HAP-1 (cell line): ENCODE measurements at regions not wholly inside any gene's neighbourhood (a gene's known extent, or its start where the extent isn't known, plus 50 kb on each side); places are given as distances from the start of the nearest gene placed in this dataset.

Experiments
- DNase-seq, 2 experiments: peaks; one replicate each; pipeline ENCODE4 v3.0.0-alpha.2; 2016 to 2020; ENCODE audit warnings: low spot score in 2 of 2
- H3K27me3 ChIP-seq: fragments of 250-450 bp; sonication (Bioruptor Pico); 2 replicates; pipeline ENCODE4 v1.5.1; 2020; ENCODE audit warnings: low read depth, mild to moderate bottlenecking, moderate library complexity
- H3K36me3 ChIP-seq: fragments of 250-450 bp; sonication (Bioruptor Pico); replicated peaks from 2 replicates; pipeline ENCODE4 v1.5.1; 2020; ENCODE audit warnings: mild to moderate bottlenecking
- H3K4me1 ChIP-seq: fragments of 250-450 bp; sonication (Bioruptor Pico); 2 replicates; pipeline ENCODE4 v1.5.1; 2020; ENCODE audit warnings: mild to moderate bottlenecking
- H3K4me3 ChIP-seq: fragments of 250-450 bp; sonication (Bioruptor Pico); 2 replicates; pipeline ENCODE4 v1.5.1; 2020; ENCODE audit warnings: mild to moderate bottlenecking, moderate library complexity
- H3K9me3 ChIP-seq: fragments of 250-450 bp; sonication (Bioruptor Pico); 2 replicates; pipeline ENCODE4 v1.5.1; 2020; ENCODE audit warnings: mild to moderate bottlenecking, moderate library complexity
- in situ Hi-C: fragments of 300-500 bp; cut with MboI; formaldehyde crosslinking; loops from 3 replicates; pipeline ENCODE4 v1.14.3; 2020; ENCODE audit warnings: low sequenced_read_pairs, inconsistent platforms, mixed read lengths

- no peaks in the 10 kb centered on the region for H3K36me3 ChIP-seq
- H3K4me3 ChIP-seq, result no peak overlapping the region
- no peaks in the 10 kb centered on the region for H3K9me3 ChIP-seq
- in situ Hi-C loops, result no loop called here
- peaks cover 16% of the 10 kb centered on the region for H3K4me1 ChIP-seq
- H3K27me3 ChIP-seq, result no peaks in the 10 kb centered on the region
- peak; percentile 32 to 56 for DNase-seq
Measured at GRCh38 chr3:144128108-144128892, 156.7 kb downstream of the DIPK2A start.

DNA sequence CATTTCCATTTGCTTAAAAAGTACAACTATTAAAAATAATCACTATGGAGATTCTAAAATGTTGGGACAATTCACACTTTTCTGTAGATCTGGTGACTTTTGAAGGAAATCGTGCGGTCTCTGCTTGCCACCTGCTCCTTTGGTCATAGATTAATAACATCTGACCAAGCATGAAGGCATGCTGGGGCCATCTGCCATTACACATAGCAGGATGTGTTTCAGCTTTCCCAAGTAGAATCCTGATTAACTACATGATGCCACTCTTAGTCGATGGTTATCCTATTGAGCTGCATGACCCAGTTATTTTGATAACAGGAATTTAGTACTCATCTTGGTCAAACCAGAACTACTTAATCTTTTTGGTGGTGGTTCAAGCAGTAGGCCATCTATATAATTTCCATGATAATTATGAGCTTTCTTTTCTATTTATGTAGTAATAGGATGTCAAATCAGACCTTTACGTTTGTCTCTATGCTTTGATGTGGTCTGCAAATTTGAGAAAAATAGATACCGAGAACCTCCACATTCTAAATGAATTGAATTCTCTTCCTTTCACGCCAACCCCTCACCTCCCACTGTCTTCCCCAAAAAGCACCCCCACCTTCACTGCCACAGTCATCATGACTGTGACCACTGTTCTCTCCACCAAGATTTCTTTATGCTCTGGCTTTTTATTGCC is 158.1 kb downstream of the DIPK2A start:
- H3K9me3 ChIP-seq, result no peaks in the 10 kb centered on the region
- in situ Hi-C loops, result no loop called here
- peaks cover 16% of the 10 kb centered on the region for H3K4me1 ChIP-seq
- H3K27me3 ChIP-seq, result no peaks in the 10 kb centered on the region
- DNase-seq, result no peak
- no peak overlapping the region for H3K4me3 ChIP-seq
- no peaks in the 10 kb centered on the region for H3K36me3 ChIP-seq

DNA sequence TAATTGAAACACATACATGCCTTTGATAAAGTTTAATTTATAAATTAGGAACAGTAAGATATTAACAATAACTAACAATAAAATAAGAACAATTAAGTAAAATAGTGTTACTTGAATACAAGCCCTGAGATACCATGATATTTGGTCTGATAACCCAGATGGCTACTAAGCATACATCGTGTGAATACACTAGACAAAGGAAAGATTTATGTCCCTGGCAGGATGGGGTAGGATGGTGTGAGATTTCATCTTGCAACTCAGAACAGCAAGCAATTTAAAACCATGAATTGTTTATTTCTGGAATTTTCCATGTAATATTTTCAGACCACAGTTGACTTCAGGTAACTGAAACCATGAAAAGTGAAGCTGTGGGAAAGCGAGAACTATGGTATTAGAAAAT is 169.5 kb downstream of the DIPK2A start:
- H3K36me3 ChIP-seq, result no peaks in the 10 kb centered on the region
- peaks cover 7% of the 10 kb centered on the region for H3K4me1 ChIP-seq
- H3K27me3 ChIP-seq, result no peaks in the 10 kb centered on the region
- no peak for DNase-seq
- no peaks in the 10 kb centered on the region for H3K9me3 ChIP-seq
- H3K4me3 ChIP-seq, result no peak overlapping the region
- in situ Hi-C loops, result no loop called here

- Histone ChIP-seq H3K36me3 (no peaks in the 10 kb centered on the region), H3K27me3 (no peaks in the 10 kb centered on the region), H3K4me3 (no peak overlapping the region), H3K9me3 (no peaks in the 10 kb centered on the region), H3K4me1 (peaks cover 10% of the 10 kb centered on the region)
- in situ Hi-C loops, result no loop called here
- DNase-seq, result no peak
Measured at GRCh38 chr3:144141496-144141895, 169.9 kb downstream of the DIPK2A start.

DNA sequence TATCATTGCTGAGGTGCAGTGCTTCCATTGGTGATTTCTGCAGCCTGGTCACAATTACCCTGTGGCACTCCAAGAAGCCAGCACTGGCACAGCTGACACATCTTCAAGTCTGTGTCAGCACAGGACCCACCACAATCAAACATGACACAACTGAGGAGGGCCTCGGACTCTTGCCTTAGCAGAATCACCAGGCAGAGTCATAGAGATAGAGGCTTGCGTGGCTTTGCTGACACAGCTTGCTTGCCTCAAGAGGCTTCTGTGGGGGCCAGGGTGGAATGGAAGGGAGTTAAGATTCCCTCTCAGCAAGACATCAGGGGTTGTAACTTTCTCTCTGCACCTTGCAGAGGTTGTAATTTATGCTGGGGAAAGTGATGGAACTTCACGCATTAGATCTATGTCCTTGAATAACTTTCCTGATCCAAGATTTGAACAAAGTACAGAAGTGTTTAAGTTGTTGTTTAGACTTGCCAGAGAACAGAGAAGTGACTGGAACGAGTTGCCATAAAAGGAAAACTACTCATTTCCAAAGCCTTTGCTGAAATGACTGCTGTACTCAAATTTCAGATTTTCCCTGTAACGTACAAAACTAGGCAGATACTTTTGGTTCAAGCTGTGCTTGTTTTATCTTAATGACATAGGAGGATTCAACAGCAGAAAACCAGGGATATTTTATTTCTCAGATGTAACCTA is 170.7 kb downstream of the DIPK2A start:
- Histone ChIP-seq H3K36me3 (no peaks in the 10 kb centered on the region), H3K4me1 (peaks cover 14% of the 10 kb centered on the region), H3K4me3 (no peak overlapping the region), H3K27me3 (no peaks in the 10 kb centered on the region), H3K9me3 (no peaks in the 10 kb centered on the region)
- no peak for DNase-seq
- in situ Hi-C loops, result no loop called here

DNA sequence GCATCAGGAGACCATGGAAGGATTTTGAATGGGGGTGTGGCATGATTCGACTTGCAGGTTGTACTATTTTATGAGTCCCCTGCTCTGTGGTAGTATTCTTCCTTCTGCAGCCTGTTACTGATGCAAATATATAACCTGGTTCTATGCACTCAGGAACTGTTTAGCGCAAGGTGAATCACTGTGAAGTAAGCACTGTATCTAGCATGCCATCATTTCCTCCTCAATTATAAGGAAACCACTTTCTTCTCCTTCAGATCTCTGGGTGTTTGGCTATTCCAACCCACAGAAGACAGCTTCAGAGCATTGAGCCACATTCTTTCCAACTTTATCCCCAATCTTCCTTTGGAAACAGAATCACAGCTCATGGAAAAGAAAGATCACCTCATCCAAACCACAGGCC is 176.7 kb downstream of the DIPK2A start:
- Histone ChIP-seq H3K4me3 (no peak overlapping the region), H3K27me3 (no peaks in the 10 kb centered on the region), H3K4me1 (peaks cover 11% of the 10 kb centered on the region), H3K9me3 (no peaks in the 10 kb centered on the region), H3K36me3 (no peaks in the 10 kb centered on the region)
- in situ Hi-C loops, result no loop called here
- DNase-seq, result no peak

- in situ Hi-C loops, result no loop called here
- peaks cover 1% of the 10 kb centered on the region for H3K4me1 ChIP-seq
- no peaks in the 10 kb centered on the region for H3K27me3 ChIP-seq
- no peaks in the 10 kb centered on the region for H3K36me3 ChIP-seq
- H3K9me3 ChIP-seq, result no peaks in the 10 kb centered on the region
- H3K4me3 ChIP-seq, result no peak overlapping the region
- no peak for DNase-seq
Measured at GRCh38 chr3:144151983-144152382, 180.4 kb downstream of the DIPK2A start.

DNA sequence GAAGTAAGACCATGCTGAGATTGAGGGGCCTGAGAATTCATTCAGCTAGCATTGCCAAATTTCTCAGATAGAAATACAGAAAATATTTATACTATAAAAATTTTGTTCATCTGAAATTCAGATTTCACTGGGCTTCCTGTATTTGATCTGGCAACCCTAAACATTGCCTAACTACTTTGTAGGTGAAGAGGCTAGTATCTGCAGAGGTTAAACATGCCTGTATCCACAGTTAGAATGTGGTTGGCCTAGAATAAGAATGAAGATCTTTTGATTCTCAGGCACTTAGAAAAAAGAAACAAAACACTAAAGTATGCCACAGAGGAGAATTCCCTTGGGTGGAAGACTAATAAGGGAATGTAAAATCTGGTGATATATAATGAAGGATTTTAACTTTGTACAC is 189.0 kb downstream of the DIPK2A start:
- Histone ChIP-seq H3K4me3 (no peak overlapping the region), H3K27me3 (no peaks in the 10 kb centered on the region), H3K36me3 (no peaks in the 10 kb centered on the region), H3K9me3 (no peaks in the 10 kb centered on the region), H3K4me1 (peaks cover 3% of the 10 kb centered on the region; the same call in 1 of the 2 replicates)
- in situ Hi-C loops, result no loop called here
- no peak for DNase-seq

GRCh38 chr3:144162042-144162441 is 190.4 kb downstream of the DIPK2A start:
- Histone ChIP-seq H3K4me1 (peaks cover 4% of the 10 kb centered on the region; the same call in 1 of the 2 replicates), H3K4me3 (no peak overlapping the region), H3K27me3 (no peaks in the 10 kb centered on the region), H3K9me3 (no peaks in the 10 kb centered on the region), H3K36me3 (no peaks in the 10 kb centered on the region)
- in situ Hi-C loops, result no loop called here
- DNase-seq, result no peak

- no peaks in the 10 kb centered on the region for H3K27me3 ChIP-seq
- DNase-seq, result no peak
- H3K9me3 ChIP-seq, result no peaks in the 10 kb centered on the region
- peaks cover 4% of the 10 kb centered on the region; the same call in 1 of the 2 replicates for H3K4me1 ChIP-seq
- in situ Hi-C loops, result no loop called here
- no peak overlapping the region for H3K4me3 ChIP-seq
- no peaks in the 10 kb centered on the region for H3K36me3 ChIP-seq
Measured at GRCh38 chr3:144164352-144164751, 192.7 kb downstream of the DIPK2A start.

GRCh38 chr3:144165482-144165881 is 193.9 kb downstream of the DIPK2A start:
- peaks cover 4% of the 10 kb centered on the region; the same call in 1 of the 2 replicates for H3K4me1 ChIP-seq
- no peaks in the 10 kb centered on the region for H3K36me3 ChIP-seq
- no peaks in the 10 kb centered on the region for H3K27me3 ChIP-seq
- H3K9me3 ChIP-seq, result no peaks in the 10 kb centered on the region
- peak in 1 of 2 experiments; percentile 13 for DNase-seq
- H3K4me3 ChIP-seq, result no peak overlapping the region
- in situ Hi-C loops, result no loop called here

DNA sequence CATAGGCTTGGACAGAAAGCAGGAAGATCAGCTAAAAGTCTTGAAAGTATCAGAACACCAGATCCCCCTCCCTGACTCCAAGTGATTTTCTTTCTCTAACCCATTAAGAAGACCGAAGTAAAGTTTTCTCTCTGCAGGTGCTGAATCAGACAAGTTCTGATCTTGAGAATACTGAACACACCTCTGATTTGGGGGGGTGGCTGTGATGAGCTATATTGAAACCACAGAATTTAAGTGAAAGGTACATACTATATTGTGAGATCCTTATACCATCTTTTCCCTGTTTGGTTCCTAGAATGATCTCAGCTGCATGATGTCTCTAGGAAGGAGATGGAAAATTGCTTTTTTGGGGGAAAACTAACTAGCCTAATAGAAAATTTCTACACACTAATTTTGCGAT is 196.0 kb downstream of the DIPK2A start:
- no peaks in the 10 kb centered on the region for H3K27me3 ChIP-seq
- H3K36me3 ChIP-seq, result no peaks in the 10 kb centered on the region
- no peaks in the 10 kb centered on the region for H3K9me3 ChIP-seq
- in situ Hi-C loops, result no loop called here
- H3K4me3 ChIP-seq, result no peak overlapping the region
- peaks cover 4% of the 10 kb centered on the region; the same call in 1 of the 2 replicates for H3K4me1 ChIP-seq
- DNase-seq, result no peak

- Histone ChIP-seq H3K27me3 (no peaks in the 10 kb centered on the region), H3K4me3 (no peak overlapping the region), H3K9me3 (no peaks in the 10 kb centered on the region), H3K36me3 (no peaks in the 10 kb centered on the region), H3K4me1 (no peaks in the 10 kb centered on the region)
- DNase-seq, result no peak
- in situ Hi-C loops, result no loop called here
Measured at GRCh38 chr3:144173491-144173890, 201.9 kb downstream of the DIPK2A start.
